ENCODE measurements at regions not wholly inside any gene's neighbourhood (a gene's known extent, or its start where the extent isn't known, plus 50 kb on each side); places are given as distances from the start of the nearest gene placed in this dataset.

DNA sequence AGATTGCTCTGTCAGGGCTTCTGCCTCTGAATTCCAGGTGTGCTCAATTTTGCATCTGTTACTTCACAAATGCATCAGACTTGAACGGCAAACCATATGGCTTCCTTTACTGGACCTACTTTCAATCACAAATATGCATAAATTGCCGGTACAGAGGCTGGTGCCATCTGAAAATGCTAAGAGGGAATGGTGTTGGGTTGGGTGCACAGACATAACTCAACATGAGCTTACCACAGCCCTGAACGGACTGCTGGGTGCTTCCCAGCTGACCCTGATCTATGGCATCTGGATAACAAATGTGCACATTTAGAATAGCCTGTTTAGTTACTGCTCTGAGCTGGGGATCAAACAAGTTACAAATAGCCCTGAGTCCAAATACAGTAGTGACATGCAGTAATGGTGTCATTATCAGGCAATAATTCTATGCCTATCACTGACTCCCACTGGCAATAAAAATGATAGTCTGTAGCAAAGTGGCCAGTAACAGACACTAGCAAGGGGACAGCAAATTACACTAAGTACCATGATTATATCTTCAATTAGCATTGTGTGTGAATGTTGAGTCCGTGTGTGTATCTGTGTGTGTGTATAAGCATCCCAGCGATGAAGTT, 927.3 kb downstream of the DIAPH3 start:
- H2AFZ ChIP-seq (ENCODE audit: insufficient read depth, low read depth, low read length, poor library complexity, severe bottlenecking) = no peak overlapping the region
- H3K4me2 ChIP-seq (replicated peaks; ENCODE audit: low read depth, low read length, poor library complexity, severe bottlenecking) = no peak overlapping the region
- ChIA-PET POLR2A (no interaction called here), CTCF (no interaction called here)
- H3K27me3 Mint-ChIP-seq = no peaks in the 10 kb centered on the region
- H3K4me3 ChIP-seq (ENCODE audit: control extremely low read depth in 1 of 5, extremely low read depth in 1 of 5, insufficient read depth in 1 of 5, low read depth in 2 of 5, low read length in 4 of 5) = no peak overlapping the region
- no peak overlapping the region for H3K27ac Mint-ChIP-seq
- H3K4me3 Mint-ChIP-seq = no peak overlapping the region
- no peak overlapping the region for H3K9ac ChIP-seq (ENCODE audit: low read length)
- no peaks in the 10 kb centered on the region for H3K9me3 Mint-ChIP-seq (ENCODE audit: insufficient read depth)
- TF ChIP-seq, protein P1, sequence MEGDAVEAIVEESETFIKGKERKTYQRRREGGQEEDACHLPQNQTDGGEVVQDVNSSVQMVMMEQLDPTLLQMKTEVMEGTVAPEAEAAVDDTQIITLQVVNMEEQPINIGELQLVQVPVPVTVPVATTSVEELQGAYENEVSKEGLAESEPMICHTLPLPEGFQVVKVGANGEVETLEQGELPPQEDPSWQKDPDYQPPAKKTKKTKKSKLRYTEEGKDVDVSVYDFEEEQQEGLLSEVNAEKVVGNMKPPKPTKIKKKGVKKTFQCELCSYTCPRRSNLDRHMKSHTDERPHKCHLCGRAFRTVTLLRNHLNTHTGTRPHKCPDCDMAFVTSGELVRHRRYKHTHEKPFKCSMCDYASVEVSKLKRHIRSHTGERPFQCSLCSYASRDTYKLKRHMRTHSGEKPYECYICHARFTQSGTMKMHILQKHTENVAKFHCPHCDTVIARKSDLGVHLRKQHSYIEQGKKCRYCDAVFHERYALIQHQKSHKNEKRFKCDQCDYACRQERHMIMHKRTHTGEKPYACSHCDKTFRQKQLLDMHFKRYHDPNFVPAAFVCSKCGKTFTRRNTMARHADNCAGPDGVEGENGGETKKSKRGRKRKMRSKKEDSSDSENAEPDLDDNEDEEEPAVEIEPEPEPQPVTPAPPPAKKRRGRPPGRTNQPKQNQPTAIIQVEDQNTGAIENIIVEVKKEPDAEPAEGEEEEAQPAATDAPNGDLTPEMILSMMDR (IDR thresholded peaks at IDR 0.05) = no peak
- no peak for TF ChIP-seq EZH2 (IDR thresholded peaks at IDR 0.05; ENCODE audit: borderline replicate concordance, insufficient read depth, low read depth, low read length, poor library complexity, severe bottlenecking)
- no peaks in the 10 kb centered on the region for H3K36me3 ChIP-seq (replicated peaks in 1 of 2; ENCODE audit: control extremely low read depth in 1 of 2, control insufficient read depth in 1 of 2, extremely low read depth in 1 of 2, insufficient read depth in 2 of 2, low read length in 1 of 2)
- H3K9me3 ChIP-seq (ENCODE audit: control extremely low read depth in 1 of 3, control insufficient read depth in 2 of 3, insufficient read depth in 1 of 3, low read length in 2 of 3) = no peaks in the 10 kb centered on the region
- H3K79me2 ChIP-seq (ENCODE audit: control insufficient read depth, insufficient read depth, low read length) = no peaks in the 10 kb centered on the region
- no peaks in the 10 kb centered on the region for H3K4me1 ChIP-seq (ENCODE audit: control insufficient read depth in 2 of 2, insufficient read depth in 2 of 2, low read length in 2 of 2)
- H4K20me1 ChIP-seq (ENCODE audit: control insufficient read depth, insufficient read depth, low read length, poor library complexity, severe bottlenecking) = no peaks in the 10 kb centered on the region
- no peak overlapping the region for H3K27ac ChIP-seq (ENCODE audit: low read length in 2 of 2)
- H3K4me1 Mint-ChIP-seq = no peaks in the 10 kb centered on the region
- no peaks in the 10 kb centered on the region for H3K27me3 ChIP-seq (replicated peaks in 1 of 4; ENCODE audit: control extremely low read depth in 1 of 4, control insufficient read depth in 3 of 4, insufficient read depth in 4 of 4, low read length in 3 of 4)
- ATAC-seq (ENCODE audit: low read depth) (no peak), DNase-seq (no peak)
- 60% methylated on average over 1 of the region's 5 CpGs for WGBS (ENCODE audit: insufficient coverage)
- intact Hi-C loops (cut with micrococcal nuclease) = no loop called here

DNA sequence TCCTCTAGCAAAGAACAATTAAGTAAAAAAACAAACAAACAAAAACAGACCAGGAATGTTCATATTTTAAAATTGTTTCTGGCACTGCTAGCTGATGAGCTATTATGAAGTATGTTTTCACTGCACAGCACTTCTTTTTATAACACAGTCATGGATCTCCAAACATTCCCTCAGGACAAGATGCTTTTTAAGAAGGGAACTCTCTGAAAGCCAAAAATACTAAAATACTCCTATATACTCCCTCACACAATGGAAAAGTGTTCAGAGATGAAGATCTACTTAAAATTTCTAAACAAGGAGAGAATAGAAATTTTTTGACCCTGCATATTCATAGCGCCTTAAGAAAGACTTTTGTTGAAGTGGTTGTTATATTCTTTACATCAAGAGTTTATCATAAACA, 926.8 kb downstream of the DIAPH3 start:
- Mint-ChIP-seq H3K27me3 (no peaks in the 10 kb centered on the region), H3K4me1 (no peaks in the 10 kb centered on the region), H3K27ac (no peak overlapping the region), H3K4me3 (no peak overlapping the region), H3K9me3 (ENCODE audit: insufficient read depth) (no peaks in the 10 kb centered on the region)
- POLR2A ChIA-PET = no interaction called here
- no peaks in the 10 kb centered on the region for H3K9me3 ChIP-seq (ENCODE audit: control extremely low read depth in 1 of 3, control insufficient read depth in 2 of 3, insufficient read depth in 1 of 3, low read length in 2 of 3)
- H3K4me3 ChIP-seq (ENCODE audit: control extremely low read depth in 1 of 5, extremely low read depth in 1 of 5, insufficient read depth in 1 of 5, low read depth in 2 of 5, low read length in 4 of 5) = no peak overlapping the region
- no peak overlapping the region for H2AFZ ChIP-seq (ENCODE audit: insufficient read depth, low read depth, low read length, poor library complexity, severe bottlenecking)
- H3K4me1 ChIP-seq (ENCODE audit: control insufficient read depth in 2 of 2, insufficient read depth in 2 of 2, low read length in 2 of 2) = no peaks in the 10 kb centered on the region
- no peaks in the 10 kb centered on the region for H4K20me1 ChIP-seq (ENCODE audit: control insufficient read depth, insufficient read depth, low read length, poor library complexity, severe bottlenecking)
- WGBS (ENCODE audit: insufficient coverage) = no CpG with 5 or more reads among the region's 1 CpG
- H3K9ac ChIP-seq (ENCODE audit: low read length) = no peak overlapping the region
- no peaks in the 10 kb centered on the region for H3K27me3 ChIP-seq (replicated peaks in 1 of 4; ENCODE audit: control extremely low read depth in 1 of 4, control insufficient read depth in 3 of 4, insufficient read depth in 4 of 4, low read length in 3 of 4)
- no peak for ATAC-seq (ENCODE audit: low read depth)
- intact Hi-C loops (cut with micrococcal nuclease) = no loop called here
- TF ChIP-seq, protein P1 (IDR thresholded peaks at IDR 0.05) = no peak
- TF ChIP-seq EZH2 (IDR thresholded peaks at IDR 0.05; ENCODE audit: borderline replicate concordance, insufficient read depth, low read depth, low read length, poor library complexity, severe bottlenecking) = no peak
- H3K27ac ChIP-seq (ENCODE audit: low read length in 2 of 2) = no peak overlapping the region
- no peak for DNase-seq
- no peaks in the 10 kb centered on the region for H3K79me2 ChIP-seq (ENCODE audit: control insufficient read depth, insufficient read depth, low read length)
- CTCF ChIA-PET = no interaction called here
- no peak overlapping the region for H3K4me2 ChIP-seq (replicated peaks; ENCODE audit: low read depth, low read length, poor library complexity, severe bottlenecking)
- no peaks in the 10 kb centered on the region for H3K36me3 ChIP-seq (replicated peaks in 1 of 2; ENCODE audit: control extremely low read depth in 1 of 2, control insufficient read depth in 1 of 2, extremely low read depth in 1 of 2, insufficient read depth in 2 of 2, low read length in 1 of 2)
